Kidney (tissue), 13 donors: ENCODE measurements at regions not wholly inside any gene's neighbourhood (a gene's known extent, or its start where the extent isn't known, plus 50 kb on each side); places are given as distances from the start of the nearest gene placed in this dataset.

Source experiments
- DNase-seq, 5 donors: peaks; one replicate each; pipeline ENCODE4 v3.0.0-alpha.2; 2013 to 2020
- FAIRE-seq: peaks from 2 replicates; lab custom pipeline; 2012; peaks lifted over from hg19 to GRCh38; lab: Jason Lieb, UNC
- H3K27ac ChIP-seq, 2 donors: one replicate each; pipeline ENCODE4 v1.7.0; 2013; ENCODE audit warnings: low read depth in 2 of 2, low read length in 2 of 2, inconsistent platforms in 1 of 2
- H3K27me3 ChIP-seq: one replicate; pipeline ENCODE4 v1.7.1; 2013; ENCODE audit warnings: low read length, inconsistent platforms; ENCODE audit not compliant: control insufficient read depth, insufficient read depth
- H3K36me3 ChIP-seq, 3 donors: one replicate each; pipeline versions ENCODE4 v1.7.0 to v1.7.1; 2013; ENCODE audit warnings: low read length in 3 of 3, control low read depth in 1 of 3, inconsistent platforms in 1 of 3; ENCODE audit not compliant: insufficient read depth in 3 of 3, control insufficient read depth in 2 of 3
- H3K4me1 ChIP-seq, 3 donors: one replicate each; pipeline versions ENCODE4 v1.7.0 to v1.7.1; 2013; ENCODE audit warnings: low read length in 3 of 3, inconsistent platforms in 1 of 3, low read depth in 1 of 3; ENCODE audit not compliant: control insufficient read depth in 2 of 3, insufficient read depth in 2 of 3
- H3K4me3 ChIP-seq, 3 donors: one replicate each; pipeline versions ENCODE4 v1.7.0 to v1.8.1; 2013; ENCODE audit warnings: low read length in 3 of 3, control low read depth in 1 of 3, inconsistent platforms in 1 of 3
- H3K9ac ChIP-seq, 3 donors: one replicate each; pipeline versions ENCODE4 v1.7.0 to v1.7.1; 2013; ENCODE audit warnings: low read length in 3 of 3, control low read depth in 1 of 3, inconsistent platforms in 1 of 3
- H3K9me3 ChIP-seq, 3 donors: one replicate each; pipeline versions ENCODE4 v1.7.0 to v1.7.1; 2013; ENCODE audit warnings: low read length in 3 of 3, control low read depth in 1 of 3, inconsistent platforms in 1 of 3; ENCODE audit not compliant: control insufficient read depth in 2 of 3, insufficient read depth in 1 of 3
- CTCF ChIP-seq: IDR thresholded peaks from 3 replicates; pipeline ENCODE4 v1.5.1; 2012; ENCODE audit warnings: mild to moderate bottlenecking, moderate library complexity, borderline replicate concordance; ENCODE audit not compliant: insufficient read depth; ENCODE audit errors: extremely low read depth
- intact Hi-C: fragments of 100-400 bp; cut with DNase I; formaldehyde crosslinking; loops from one replicate; pipeline ENCODE4 v1.11.1; 2022
- donor health status: control.
- donor health status: control.
- donor health status: control.
- donor health status: control.
- donor health status: control.
- donor health status: DM: yes; HTN: yes; CAD: no.
- donor health status: Normal renal cell carcinoma (clear cell type).

- Histone ChIP-seq H3K27ac (no peak overlapping the region), H3K4me1 (no peaks in the 10 kb centered on the region), H3K27me3 (no peaks in the 10 kb centered on the region), H3K4me3 (no peak overlapping the region), H3K9me3 (peaks cover 0 to 8% (median 0%) of the 10 kb centered on the region in 3 donors), H3K36me3 (no peaks in the 10 kb centered on the region), H3K9ac (no peak overlapping the region)
- FAIRE-seq (no peak), DNase-seq (no peak)
- intact Hi-C loops, result no loop called here
- no peak for TF ChIP-seq CTCF
Measured at GRCh38 chr6:115602466-115602865, 458.2 kb downstream of the FRK start.

GRCh38 chr6:115601509-115601908 lies 459.2 kb downstream of the FRK start:
- peaks cover 0 to 8% (median 0%) of the 10 kb centered on the region in 3 donors for H3K9me3 ChIP-seq
- no peaks in the 10 kb centered on the region for H3K27me3 ChIP-seq
- TF ChIP-seq CTCF, result no peak
- FAIRE-seq, result no peak
- no peaks in the 10 kb centered on the region for H3K4me1 ChIP-seq
- no peaks in the 10 kb centered on the region for H3K36me3 ChIP-seq
- intact Hi-C loops, result no loop called here
- no peak overlapping the region for H3K9ac ChIP-seq
- no peak for DNase-seq
- H3K4me3 ChIP-seq, result no peak overlapping the region
- H3K27ac ChIP-seq, result no peak overlapping the region

DNA sequence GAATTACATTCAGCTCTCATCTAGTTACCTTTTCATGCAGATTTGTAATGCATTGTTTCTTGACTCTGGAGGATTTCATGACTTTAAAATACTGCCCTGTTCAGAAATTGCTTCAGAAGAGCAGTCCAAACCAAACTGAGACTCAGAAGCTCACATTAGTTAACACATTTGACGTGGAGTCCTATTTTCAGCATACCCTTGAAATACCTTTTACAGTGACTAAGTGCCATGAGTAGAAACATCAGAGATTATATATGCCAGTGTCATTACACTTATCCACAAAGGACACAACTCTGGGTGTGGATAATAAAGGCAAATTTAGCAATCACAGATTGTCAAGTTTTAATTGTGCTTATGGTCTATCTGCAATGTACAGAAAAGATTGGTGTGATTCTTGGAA lies 459.6 kb downstream of the FRK start:
- intact Hi-C loops, result no loop called here
- Histone ChIP-seq H3K4me1 (no peaks in the 10 kb centered on the region), H3K4me3 (no peak overlapping the region), H3K27me3 (no peaks in the 10 kb centered on the region), H3K36me3 (no peaks in the 10 kb centered on the region), H3K27ac (no peak overlapping the region), H3K9ac (no peak overlapping the region), H3K9me3 (peaks cover 0 to 8% (median 0%) of the 10 kb centered on the region in 3 donors)
- FAIRE-seq (no peak), DNase-seq (no peak)
- TF ChIP-seq CTCF, result no peak

DNA sequence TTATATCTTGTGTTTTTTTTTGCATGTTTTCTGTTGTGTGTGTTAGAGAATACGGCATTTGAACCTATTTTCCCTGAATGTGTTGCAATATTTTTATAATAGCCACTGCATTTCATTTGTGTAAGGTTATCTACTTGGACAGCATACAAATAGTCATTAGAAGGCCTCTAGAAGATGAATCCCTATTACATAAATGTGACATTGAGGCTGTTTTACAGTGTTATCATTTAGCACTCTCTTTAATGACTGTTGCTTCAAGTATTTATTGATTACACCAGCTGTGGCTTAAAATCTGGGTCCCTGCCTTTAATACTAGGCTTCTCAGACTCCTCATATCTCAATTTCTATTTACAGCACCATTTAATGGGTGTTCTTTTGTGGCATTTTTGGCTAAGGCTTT lies 465.8 kb downstream of the FRK start:
- no peak overlapping the region for H3K4me3 ChIP-seq
- no peak for FAIRE-seq
- no peaks in the 10 kb centered on the region for H3K4me1 ChIP-seq
- H3K36me3 ChIP-seq, result no peaks in the 10 kb centered on the region
- no peak for TF ChIP-seq CTCF
- intact Hi-C loops, result no loop called here
- DNase-seq, result no peak
- peaks cover 0 to 4% (median 0%) of the 10 kb centered on the region in 3 donors for H3K9me3 ChIP-seq
- no peaks in the 10 kb centered on the region for H3K27me3 ChIP-seq
- no peak overlapping the region for H3K9ac ChIP-seq
- no peak overlapping the region for H3K27ac ChIP-seq
